ENCODE measurements at regions not wholly inside any gene's neighbourhood (a gene's known extent, or its start where the extent isn't known, plus 50 kb on each side); places are given as distances from the start of the nearest gene placed in this dataset.

DNA sequence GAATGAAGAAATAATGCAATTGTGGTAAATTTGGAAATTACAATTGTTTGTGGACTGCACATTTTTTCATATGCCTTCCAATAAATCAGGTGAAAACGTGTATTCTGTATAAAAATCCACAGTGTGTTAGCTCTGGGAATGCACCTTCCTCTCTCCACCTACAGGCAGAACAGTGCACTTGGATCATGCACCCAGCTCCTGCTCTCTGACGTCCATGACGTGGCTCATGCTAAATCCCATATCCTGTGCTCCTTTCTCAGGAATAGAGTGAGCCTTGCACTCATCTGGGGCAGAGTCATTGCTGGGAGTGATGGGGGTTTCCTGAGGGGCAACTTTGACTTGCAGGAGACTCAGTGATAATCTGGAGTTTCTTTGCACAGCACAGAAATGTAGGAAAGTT lies 1282.1 kb downstream of the TMEM121 start:
- TF ChIP-seq RCOR1 (IDR thresholded peaks at IDR 0.05; ENCODE audit: low read depth, low read length) (no peak), MYC (IDR thresholded peaks at IDR 0.05; ENCODE audit: borderline replicate concordance, low read length) (no peak), BHLHE40 (IDR thresholded peaks at IDR 0.05; ENCODE audit: low read depth, low read length) (no peak), HEYL (CRISPR knock-in tag; IDR thresholded peaks at IDR 0.05) (no peak), ZFP36 (IDR thresholded peaks at IDR 0.05; ENCODE audit: borderline replicate concordance, partially characterized antibody) (no peak), CHD2 (IDR thresholded peaks at IDR 0.05; ENCODE audit: low read length, partially characterized antibody) (no peak)
- TF ChIP-seq, protein P1, sequence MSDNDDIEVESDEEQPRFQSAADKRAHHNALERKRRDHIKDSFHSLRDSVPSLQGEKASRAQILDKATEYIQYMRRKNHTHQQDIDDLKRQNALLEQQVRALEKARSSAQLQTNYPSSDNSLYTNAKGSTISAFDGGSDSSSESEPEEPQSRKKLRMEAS (IDR thresholded peaks at IDR 0.05): no peak
- POLR2A ChIA-PET: no interaction called here
- no peaks in the 10 kb centered on the region for H3K9me3 ChIP-seq
- WGBS (ENCODE audit: missing lambda C conversion rate): 3% methylated on average over 3 of the region's 3 CpGs
- H3K27ac ChIP-seq: no peak overlapping the region
- DNase-seq (ENCODE audit: low read depth in 1 of 2, low spot score in 1 of 2) (no peak), FAIRE-seq (no peak), ATAC-seq (0 out of 6 replicates have a peak, but pooled peaks of 1 of the 2 experiments have one; percentile 48)
- no peaks in the 10 kb centered on the region for H3K4me1 ChIP-seq
- no peak overlapping the region for H3K4me3 ChIP-seq
- CTCF ChIA-PET: interaction anchor here (1.9 kb wide), 1 partner anchor 65 kb away, joined by 5 read pairs; no protein-coding TSS in a partner anchor
- no peak overlapping the region for H3K4me2 ChIP-seq

DNA sequence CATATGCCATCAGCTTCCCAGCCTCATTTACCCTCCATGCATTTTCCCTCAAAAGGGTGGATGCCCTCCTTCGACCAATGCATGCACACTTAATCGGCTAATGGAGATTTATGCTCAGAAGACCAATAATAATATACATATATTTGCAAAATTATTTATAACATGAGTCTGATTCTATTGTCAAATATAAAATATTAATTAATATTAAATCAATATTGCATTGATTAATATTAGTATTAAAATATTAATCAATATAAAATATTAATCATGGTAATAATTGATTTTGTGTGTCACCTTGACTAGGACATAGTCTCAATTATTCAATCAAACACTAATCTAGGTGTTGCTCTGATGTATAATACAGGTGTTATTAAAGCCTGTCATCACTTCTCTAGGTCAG lies 1282.5 kb downstream of the TMEM121 start:
- Histone ChIP-seq H3K27ac (no peak overlapping the region), H3K4me2 (no peak overlapping the region), H3K9me3 (no peaks in the 10 kb centered on the region), H3K4me1 (no peaks in the 10 kb centered on the region), H3K4me3 (no peak overlapping the region)
- POLR2A ChIA-PET: no interaction called here
- CTCF ChIA-PET: interaction anchor here (1.9 kb wide), 1 partner anchor 64 kb away, joined by 5 read pairs; no protein-coding TSS in a partner anchor
- DNase-seq (ENCODE audit: low read depth in 1 of 2, low spot score in 1 of 2) (no peak), FAIRE-seq (no peak), ATAC-seq (no peak)
- WGBS (ENCODE audit: missing lambda C conversion rate): 17% methylated on average over 2 of the region's 2 CpGs
- TF ChIP-seq, protein P2, sequence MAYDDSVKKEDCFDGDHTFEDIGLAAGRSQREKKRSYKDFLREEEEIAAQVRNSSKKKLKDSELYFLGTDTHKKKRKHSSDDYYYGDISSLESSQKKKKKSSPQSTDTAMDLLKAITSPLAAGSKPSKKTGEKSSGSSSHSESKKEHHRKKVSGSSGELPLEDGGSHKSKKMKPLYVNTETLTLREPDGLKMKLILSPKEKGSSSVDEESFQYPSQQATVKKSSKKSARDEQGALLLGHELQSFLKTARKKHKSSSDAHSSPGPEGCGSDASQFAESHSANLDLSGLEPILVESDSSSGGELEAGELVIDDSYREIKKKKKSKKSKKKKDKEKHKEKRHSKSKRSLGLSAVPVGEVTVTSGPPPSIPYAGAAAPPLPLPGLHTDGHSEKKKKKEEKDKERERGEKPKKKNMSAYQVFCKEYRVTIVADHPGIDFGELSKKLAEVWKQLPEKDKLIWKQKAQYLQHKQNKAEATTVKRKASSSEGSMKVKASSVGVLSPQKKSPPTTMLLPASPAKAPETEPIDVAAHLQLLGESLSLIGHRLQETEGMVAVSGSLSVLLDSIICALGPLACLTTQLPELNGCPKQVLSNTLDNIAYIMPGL (CRISPR knock-in tag; IDR thresholded peaks at IDR 0.05; ENCODE audit: borderline replicate concordance): no peak
- TF ChIP-seq SREBF2 (IDR thresholded peaks at IDR 0.05) (no peak), MAFK (IDR thresholded peaks at IDR 0.05; ENCODE audit: partially characterized antibody) (no peak), GATA3 (IDR thresholded peaks at IDR 0.05; ENCODE audit: borderline replicate concordance) (no peak), HDAC2 (IDR thresholded peaks at IDR 0.05) (no peak), POLR2AphosphoS2 (conservative IDR thresholded peaks at IDR 0.05; ENCODE audit: low read length) (no peak), JUN (IDR thresholded peaks at IDR 0.05) (no peak), ZNF302 (CRISPR knock-in tag; IDR thresholded peaks at IDR 0.05) (no peak), SMC3 (IDR thresholded peaks at IDR 0.05) (no peak), CBX2 (IDR thresholded peaks at IDR 0.05; ENCODE audit: borderline replicate concordance, low read depth) (no peak), ESRRA (IDR thresholded peaks at IDR 0.05; ENCODE audit: borderline replicate concordance, low read length) (no peak), BHLHE40 (IDR thresholded peaks at IDR 0.05; ENCODE audit: low read depth, low read length) (no peak), ZC3H11A (IDR thresholded peaks at IDR 0.05) (no peak)
- TF ChIP-seq, protein P1 (IDR thresholded peaks at IDR 0.05): no peak

DNA sequence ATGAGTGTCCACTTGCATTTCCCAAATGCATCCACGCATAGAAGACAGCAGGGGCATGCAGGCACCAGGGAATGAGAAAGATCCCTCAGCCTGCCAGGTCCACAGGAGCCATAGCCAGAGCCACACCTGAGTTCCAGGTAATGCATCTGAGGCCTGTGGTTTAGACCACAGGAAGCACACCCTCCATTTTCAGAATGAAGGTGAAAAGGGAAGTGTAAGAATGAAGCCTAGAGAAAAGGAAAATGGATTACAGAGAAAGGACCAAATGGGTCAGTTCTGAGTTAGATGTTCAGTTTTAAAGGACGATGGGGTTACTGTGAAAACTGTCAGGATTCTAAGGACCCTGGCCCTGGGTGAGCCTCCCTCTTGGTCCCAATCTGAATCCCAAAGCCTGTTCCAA lies 1283.2 kb downstream of the TMEM121 start:
- CTCF ChIA-PET: interaction anchor here (1.9 kb wide), 1 partner anchor 63 kb away, joined by 5 read pairs; no protein-coding TSS in a partner anchor
- no peak overlapping the region for H3K27ac ChIP-seq
- POLR2A ChIA-PET: no interaction called here
- ATAC-seq (no peak), FAIRE-seq (no peak), DNase-seq (ENCODE audit: low read depth in 1 of 2, low spot score in 1 of 2) (no peak)
- H3K4me1 ChIP-seq: no peaks in the 10 kb centered on the region
- no peaks in the 10 kb centered on the region for H3K9me3 ChIP-seq
- H3K4me2 ChIP-seq: no peak overlapping the region
- WGBS (ENCODE audit: missing lambda C conversion rate): 31% methylated on average over 2 of the region's 2 CpGs
- no peak overlapping the region for H3K4me3 ChIP-seq
- TF ChIP-seq KDM1A (IDR thresholded peaks at IDR 0.05; ENCODE audit: low read depth): no peak
- TF ChIP-seq, protein P1 (IDR thresholded peaks at IDR 0.05): no peak
- TF ChIP-seq, protein P3, sequence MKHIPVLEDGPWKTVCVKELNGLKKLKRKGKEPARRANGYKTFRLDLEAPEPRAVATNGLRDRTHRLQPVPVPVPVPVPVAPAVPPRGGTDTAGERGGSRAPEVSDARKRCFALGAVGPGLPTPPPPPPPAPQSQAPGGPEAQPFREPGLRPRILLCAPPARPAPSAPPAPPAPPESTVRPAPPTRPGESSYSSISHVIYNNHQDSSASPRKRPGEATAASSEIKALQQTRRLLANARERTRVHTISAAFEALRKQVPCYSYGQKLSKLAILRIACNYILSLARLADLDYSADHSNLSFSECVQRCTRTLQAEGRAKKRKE (CRISPR knock-in tag; IDR thresholded peaks at IDR 0.05; ENCODE audit: low read depth): no peak
- TF ChIP-seq, protein P4, sequence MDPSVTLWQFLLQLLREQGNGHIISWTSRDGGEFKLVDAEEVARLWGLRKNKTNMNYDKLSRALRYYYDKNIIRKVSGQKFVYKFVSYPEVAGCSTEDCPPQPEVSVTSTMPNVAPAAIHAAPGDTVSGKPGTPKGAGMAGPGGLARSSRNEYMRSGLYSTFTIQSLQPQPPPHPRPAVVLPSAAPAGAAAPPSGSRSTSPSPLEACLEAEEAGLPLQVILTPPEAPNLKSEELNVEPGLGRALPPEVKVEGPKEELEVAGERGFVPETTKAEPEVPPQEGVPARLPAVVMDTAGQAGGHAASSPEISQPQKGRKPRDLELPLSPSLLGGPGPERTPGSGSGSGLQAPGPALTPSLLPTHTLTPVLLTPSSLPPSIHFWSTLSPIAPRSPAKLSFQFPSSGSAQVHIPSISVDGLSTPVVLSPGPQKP (IDR thresholded peaks at IDR 0.05; ENCODE audit: low read depth, low read length): no peak
- no peak for TF ChIP-seq EHF (CRISPR knock-in tag; IDR thresholded peaks at IDR 0.05)
- no peak for TF ChIP-seq MYC (IDR thresholded peaks at IDR 0.05; ENCODE audit: borderline replicate concordance, low read length)
- TF ChIP-seq CHD2 (IDR thresholded peaks at IDR 0.05; ENCODE audit: low read length, partially characterized antibody): no peak
- no peak for TF ChIP-seq RCOR1 (IDR thresholded peaks at IDR 0.05; ENCODE audit: low read depth, low read length)
- TF ChIP-seq RFX5 (IDR thresholded peaks at IDR 0.05): no peak
- TF ChIP-seq, protein P5, sequence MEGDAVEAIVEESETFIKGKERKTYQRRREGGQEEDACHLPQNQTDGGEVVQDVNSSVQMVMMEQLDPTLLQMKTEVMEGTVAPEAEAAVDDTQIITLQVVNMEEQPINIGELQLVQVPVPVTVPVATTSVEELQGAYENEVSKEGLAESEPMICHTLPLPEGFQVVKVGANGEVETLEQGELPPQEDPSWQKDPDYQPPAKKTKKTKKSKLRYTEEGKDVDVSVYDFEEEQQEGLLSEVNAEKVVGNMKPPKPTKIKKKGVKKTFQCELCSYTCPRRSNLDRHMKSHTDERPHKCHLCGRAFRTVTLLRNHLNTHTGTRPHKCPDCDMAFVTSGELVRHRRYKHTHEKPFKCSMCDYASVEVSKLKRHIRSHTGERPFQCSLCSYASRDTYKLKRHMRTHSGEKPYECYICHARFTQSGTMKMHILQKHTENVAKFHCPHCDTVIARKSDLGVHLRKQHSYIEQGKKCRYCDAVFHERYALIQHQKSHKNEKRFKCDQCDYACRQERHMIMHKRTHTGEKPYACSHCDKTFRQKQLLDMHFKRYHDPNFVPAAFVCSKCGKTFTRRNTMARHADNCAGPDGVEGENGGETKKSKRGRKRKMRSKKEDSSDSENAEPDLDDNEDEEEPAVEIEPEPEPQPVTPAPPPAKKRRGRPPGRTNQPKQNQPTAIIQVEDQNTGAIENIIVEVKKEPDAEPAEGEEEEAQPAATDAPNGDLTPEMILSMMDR (IDR thresholded peaks at IDR 0.05): no peak
- TF ChIP-seq NFE2L2 (conservative IDR thresholded peaks at IDR 0.05; ENCODE audit: low read length): no peak
- TF ChIP-seq KDM5A (IDR thresholded peaks at IDR 0.05): no peak
- no peak for TF ChIP-seq PHF8 (IDR thresholded peaks at IDR 0.05; ENCODE audit: borderline replicate concordance, low read depth)
- TF ChIP-seq HOXB13 (CRISPR knock-in tag; IDR thresholded peaks at IDR 0.05; ENCODE audit: low read depth): no peak
- TF ChIP-seq GATA3 (IDR thresholded peaks at IDR 0.05; ENCODE audit: borderline replicate concordance): no peak
